Erythroblast (primary cell): ENCODE measurements at regions not wholly inside any gene's neighbourhood (a gene's known extent, or its start where the extent isn't known, plus 50 kb on each side); places are given as distances from the start of the nearest gene placed in this dataset.

ENCODE experiments used
- GATA1 ChIP-seq: IDR thresholded peaks from 2 replicates; pipeline ENCODE4 v1.6.1; 2011; ENCODE audit warnings: low read depth, mild to moderate bottlenecking, control low read depth, low read length, moderate library complexity
- POLR2A ChIP-seq: IDR thresholded peaks from 2 replicates; pipeline ENCODE4 v1.6.1; 2011; ENCODE audit warnings: mild to moderate bottlenecking, low read length

GRCh38 chr9:117809751-117810150, 105.5 kb downstream of the TLR4 start:
- TF ChIP-seq POLR2A (no peak), GATA1 (no peak)
